AG08396 (cell line): ENCODE measurements at regions not wholly inside any gene's neighbourhood (a gene's known extent, or its start where the extent isn't known, plus 50 kb on each side); places are given as distances from the start of the nearest gene placed in this dataset.
A peak's percentile ranks its signal among the peaks of the same experiment; 100 is the strongest.
"Not testable (repeated sequence)": the region's sequence is repeated elsewhere in the genome, so short reads cannot be mapped to it uniquely, and the experiment has no call there.

Experiments used
- DNase-seq: peaks from one replicate; pipeline ENCODE4 v3.0.0; 2012; ENCODE audit warnings: low spot score, mixed read lengths

DNA sequence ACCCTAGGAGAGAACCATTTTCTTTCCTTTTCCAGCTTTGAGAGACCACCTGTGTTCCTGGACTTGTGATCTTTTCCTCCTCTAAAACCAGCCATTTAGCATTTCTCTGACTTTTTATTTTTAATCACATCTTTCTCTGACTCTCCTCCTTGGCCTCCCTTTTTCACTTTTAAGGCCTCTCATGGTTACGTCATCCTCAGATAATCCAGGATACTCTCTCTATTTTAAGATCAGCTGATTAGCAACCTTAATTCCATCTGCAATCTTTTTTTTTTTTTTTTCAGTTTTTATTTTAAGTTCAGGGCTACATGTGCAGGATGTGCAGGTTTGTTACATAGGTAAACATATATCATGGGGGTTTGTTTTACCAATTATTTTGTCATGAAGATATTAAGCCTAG, 54.0 kb downstream of the RFPL4B start:
- DNase-seq, result no peak

- DNase-seq, result no peak
These were observed 60.0 kb downstream of the RFPL4B start for GRCh38 chr6:112407101-112407590.

DNA sequence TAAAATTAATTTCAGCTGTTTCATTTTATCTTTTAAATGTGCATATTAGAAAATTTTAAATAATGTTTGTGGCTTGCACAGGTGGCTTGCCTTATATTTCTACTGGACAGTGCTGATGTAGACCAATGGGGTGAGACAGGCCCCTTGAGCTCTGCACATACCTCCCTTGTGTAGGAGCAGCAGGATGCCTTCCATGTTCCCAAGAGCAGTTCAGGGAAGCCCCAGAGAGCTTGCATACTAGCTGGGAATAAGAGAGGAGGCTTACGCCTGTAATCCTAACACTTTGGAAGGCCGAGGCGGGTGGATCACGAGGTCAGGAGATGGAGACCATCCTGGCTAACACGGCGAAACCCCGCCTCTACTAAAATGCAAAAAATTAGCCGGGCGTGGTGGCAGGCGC, 61.4 kb downstream of the RFPL4B start:
- no peak for DNase-seq

DNA sequence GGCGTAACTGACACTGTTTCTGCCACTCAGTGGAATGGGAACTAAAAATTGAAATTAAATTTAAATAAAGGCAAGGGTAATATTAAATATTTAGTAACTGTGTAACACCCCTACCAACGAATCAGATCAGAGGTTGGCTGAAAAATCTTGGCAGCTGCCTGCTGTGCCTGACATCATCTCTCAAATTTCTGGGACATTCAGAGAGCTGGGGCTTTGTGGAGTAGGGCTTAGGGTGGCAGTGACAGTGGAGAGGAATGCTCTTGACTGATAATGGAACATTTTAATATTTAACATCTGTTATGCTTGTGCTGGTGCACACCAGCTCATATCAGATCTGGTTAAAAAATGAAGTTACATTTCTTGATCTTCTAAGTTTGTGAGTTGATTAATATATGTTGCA, 62.2 kb downstream of the RFPL4B start:
- no peak for DNase-seq

DNA sequence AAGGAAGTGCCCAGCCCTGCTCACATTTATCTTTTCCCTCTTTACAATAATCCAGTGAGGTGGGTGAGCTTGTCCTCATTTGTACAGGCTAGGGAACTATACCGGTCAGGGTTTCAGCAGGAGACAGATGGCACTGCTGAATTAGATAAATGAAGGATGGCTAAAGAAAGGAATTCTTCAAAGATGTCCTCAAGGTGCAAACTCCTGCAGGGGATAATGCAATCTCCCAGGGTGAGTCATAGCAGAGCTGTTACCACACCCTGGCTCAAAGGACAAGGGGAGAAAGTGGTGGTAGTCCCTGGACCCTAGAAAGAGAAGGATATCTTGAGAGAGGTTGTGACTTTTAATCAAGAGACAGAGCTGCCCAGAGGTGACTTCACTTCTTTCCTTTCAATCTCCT, 66.7 kb downstream of the RFPL4B start:
- no peak for DNase-seq

GRCh38 chr6:112415366-112415765, 68.2 kb downstream of the RFPL4B start:
- no peak for DNase-seq

- no peak for DNase-seq
These were observed 69.7 kb downstream of the RFPL4B start for GRCh38 chr6:112416866-112417265.

- DNase-seq, result not testable (repeated sequence)
These were observed 79.9 kb downstream of the RFPL4B start for GRCh38 chr6:112427011-112427410.

DNA sequence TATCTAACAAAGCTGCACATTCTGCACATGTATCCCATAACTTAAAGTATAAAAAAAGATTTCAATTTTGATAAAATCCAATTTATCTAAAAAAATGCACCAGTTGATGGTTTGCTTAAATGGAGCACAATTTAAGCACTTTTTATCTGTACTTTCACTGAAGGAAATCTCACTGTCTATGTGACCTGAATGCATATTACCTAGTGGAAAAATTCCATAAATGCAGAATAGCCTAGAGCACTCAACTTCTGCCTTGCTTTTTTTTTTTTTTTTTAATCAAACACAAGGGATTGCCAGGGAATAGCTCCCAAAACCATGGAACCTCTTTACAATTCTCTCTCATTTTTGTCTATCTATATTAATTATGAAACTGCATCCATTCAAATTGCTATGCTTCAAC, 80.4 kb downstream of the RFPL4B start:
- DNase-seq, result no peak

- no peak for DNase-seq
These were observed 81.3 kb downstream of the RFPL4B start for GRCh38 chr6:112428477-112428876.

GRCh38 chr6:112429226-112429625, 82.1 kb downstream of the RFPL4B start:
- DNase-seq, result no peak

- no peak for DNase-seq
These were observed 84.7 kb downstream of the RFPL4B start for GRCh38 chr6:112431803-112432202.

DNA sequence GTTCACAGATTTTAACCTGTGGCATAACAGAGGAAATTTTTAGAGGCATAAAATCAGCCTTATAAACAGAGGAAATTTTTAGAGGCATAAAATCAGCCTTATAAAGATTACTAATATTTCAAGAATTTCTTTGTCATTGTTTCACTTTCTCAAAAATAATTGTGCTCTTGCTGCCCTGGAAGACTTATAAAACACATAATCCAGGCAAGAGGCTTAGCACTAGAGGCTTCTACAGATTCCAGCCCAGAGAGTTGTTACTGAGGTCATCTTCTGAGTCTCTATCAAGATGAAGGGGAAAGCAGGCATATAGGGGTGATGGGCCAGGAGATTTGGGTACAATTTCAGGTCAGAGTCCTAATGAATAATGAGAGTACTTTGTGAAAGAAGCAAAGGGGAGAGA, 85.7 kb downstream of the RFPL4B start:
- DNase-seq, result no peak

DNA sequence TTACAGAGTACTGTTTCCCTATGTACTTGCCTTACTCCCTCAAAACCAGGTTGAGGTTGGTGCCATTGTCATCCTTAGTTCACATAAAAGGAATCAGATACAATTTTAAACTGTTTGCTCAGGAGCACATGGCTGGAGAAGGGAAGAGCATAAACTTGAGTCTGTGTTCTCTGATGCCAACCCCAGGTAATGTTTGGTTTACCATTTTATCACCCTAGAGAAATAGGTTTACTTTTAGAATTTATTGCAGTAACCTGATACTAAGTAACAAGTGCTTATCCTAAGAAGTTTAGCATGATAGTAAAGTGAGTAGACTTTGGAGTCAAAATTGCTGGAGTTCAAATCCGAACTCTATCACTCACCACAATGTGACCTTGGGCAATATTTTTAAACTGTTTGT, 86.3 kb downstream of the RFPL4B start:
- no peak for DNase-seq

DNA sequence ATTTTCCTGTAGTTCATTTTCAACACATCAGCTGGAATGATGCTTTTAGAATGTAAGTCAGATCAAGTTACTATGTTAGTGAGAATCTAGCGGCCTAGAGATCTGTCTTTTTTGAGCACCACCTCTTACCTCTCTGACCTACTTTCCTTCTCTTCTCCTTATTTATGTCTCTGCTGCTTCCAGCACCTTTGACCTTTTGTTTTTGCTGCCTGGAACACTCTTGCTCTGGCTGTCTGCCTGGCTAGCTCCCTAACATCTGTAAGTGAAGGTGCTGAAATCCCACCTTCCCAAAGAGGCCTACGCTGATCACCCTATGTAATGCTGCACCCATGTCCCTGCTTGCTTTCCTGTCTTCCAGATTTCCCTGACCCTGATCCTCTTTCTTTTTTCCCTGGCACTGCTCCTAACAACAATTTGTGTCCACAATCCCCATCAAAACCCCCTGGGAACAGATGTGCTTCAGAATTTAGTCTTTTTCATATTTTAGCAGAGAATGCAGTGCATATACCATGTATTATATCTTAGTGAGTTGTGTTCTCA, 87.8 kb downstream of the RFPL4B start:
- DNase-seq, result no peak

- DNase-seq, result no peak
These were observed 89.9 kb downstream of the RFPL4B start for GRCh38 chr6:112437058-112437457.

- no peak for DNase-seq
These were observed 91.9 kb downstream of the RFPL4B start for GRCh38 chr6:112439010-112439409.

- no peak for DNase-seq
These were observed 92.3 kb downstream of the RFPL4B start for GRCh38 chr6:112439432-112439831.

DNA sequence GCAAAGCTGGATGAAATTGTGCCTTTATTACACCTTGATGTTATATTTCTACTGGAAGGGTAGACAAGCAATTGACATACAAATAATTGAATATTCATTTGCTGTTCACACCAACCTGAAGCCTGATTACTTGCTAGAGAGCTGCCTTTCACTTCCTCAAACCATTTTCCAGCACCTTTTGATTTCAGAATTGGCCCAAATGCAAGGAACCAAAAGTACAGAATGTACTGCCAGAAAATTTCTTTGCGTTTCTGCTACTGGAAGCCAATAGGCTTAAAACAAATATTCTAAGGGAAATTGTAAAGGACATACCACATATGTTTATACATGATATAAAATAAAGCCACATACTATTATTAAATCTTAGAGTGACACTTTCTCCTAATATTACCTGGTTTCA, 94.5 kb downstream of the RFPL4B start:
- no peak for DNase-seq

- peak; percentile 30 for DNase-seq
These were observed 96.3 kb downstream of the RFPL4B start for GRCh38 chr6:112443179-112444065.

GRCh38 chr6:112448786-112449185, 101.7 kb downstream of the RFPL4B start:
- not testable (repeated sequence) for DNase-seq

DNA sequence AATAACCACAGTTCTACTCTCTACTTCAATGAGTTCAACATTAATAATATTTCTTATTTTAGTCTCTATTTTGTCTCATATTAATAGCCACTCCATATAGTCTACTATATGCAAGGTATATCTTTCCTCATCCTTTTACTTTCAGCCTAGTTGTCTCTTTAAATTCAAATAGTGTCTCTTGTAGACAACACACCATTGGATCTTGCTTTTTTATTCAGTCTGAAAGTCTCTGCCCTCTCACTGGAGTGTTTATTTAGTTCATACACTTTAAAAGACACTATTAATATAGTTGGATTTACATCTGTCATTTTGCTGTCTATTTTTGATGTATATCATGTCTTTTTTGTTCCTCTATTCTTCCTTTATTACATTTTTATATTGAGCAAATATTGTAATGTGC, 103.5 kb downstream of the RFPL4B start:
- DNase-seq, result no peak

DNA sequence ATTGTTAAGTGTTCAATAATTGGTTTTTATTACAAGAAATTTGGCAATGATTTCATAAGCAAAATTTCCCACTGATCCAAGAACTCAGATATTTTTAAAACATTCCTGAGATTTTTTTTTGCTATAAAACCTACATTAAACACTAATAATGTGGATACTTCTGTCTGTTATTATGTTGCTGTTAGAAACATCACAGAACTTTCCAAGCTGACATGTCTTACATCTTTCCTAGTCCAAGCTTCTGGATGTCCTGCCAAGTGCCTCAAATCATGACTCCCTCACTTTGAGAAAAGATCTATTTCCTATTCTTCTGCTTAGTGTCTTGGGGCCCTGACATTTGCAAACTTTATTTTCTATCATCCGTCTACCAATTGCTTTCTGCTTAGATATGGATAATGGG, 110.8 kb downstream of the RFPL4B start:
- DNase-seq, result no peak
